HEK293 (cell line): ENCODE measurements at regions not wholly inside any gene's neighbourhood (a gene's known extent, or its start where the extent isn't known, plus 50 kb on each side); places are given as distances from the start of the nearest gene placed in this dataset.

ENCODE experiments used
- CTCF ChIA-PET: fragments of 350-600 bp; formaldehyde crosslinking; extraction: SDS; loops from one replicate; lab custom pipeline; 2021; ENCODE audit warnings: antibody characterized with exemption; lab: Yijun Ruan, JAX
- POLR2A ChIA-PET: fragments of 300-600 bp; formaldehyde crosslinking; extraction: SDS; loops from one replicate; lab custom pipeline; 2020; ENCODE audit warnings: antibody characterized with exemption, inconsistent platforms; lab: Yijun Ruan, JAX
- H3K27ac ChIP-seq: fragments of 200-500 bp; sonication (Bioruptor generic); 2 replicates; pipeline ENCODE4 v1.5.1; 2014; ENCODE audit warnings: low read depth, low read length, control low read depth, inconsistent platforms; ENCODE audit errors: extremely low read depth
- H3K36me3 ChIP-seq, 2 experiments: fragments of 200-500 bp in 1 of 2; sonication (Bioruptor generic) in 1 of 2; 1 replicate in 1 of 2; 2 replicates in 1 of 2; pipeline ENCODE4 v1.5.1; 2014 to 2017; ENCODE audit warnings: inconsistent platforms in 2 of 2, low read length in 2 of 2; ENCODE audit not compliant: control insufficient read depth in 2 of 2, insufficient read depth in 1 of 2
- H3K4me1 ChIP-seq: fragments of 200-500 bp; sonication (Bioruptor generic); 2 replicates; pipeline ENCODE4 v1.5.1; 2014; ENCODE audit warnings: mild to moderate bottlenecking, low read length, inconsistent platforms; ENCODE audit not compliant: control insufficient read depth, insufficient read depth
- H3K4me3 ChIP-seq: 2 replicates; pipeline ENCODE4 v1.5.1; 2011; ENCODE audit warnings: low read depth, mild to moderate bottlenecking, control low read depth, low read length, moderate library complexity
- H3K9me3 ChIP-seq: fragments of 200-500 bp; sonication (Bioruptor generic); 2 replicates; pipeline ENCODE4 v1.5.1; 2014; ENCODE audit warnings: low read depth, low read length, inconsistent platforms; ENCODE audit not compliant: control insufficient read depth, insufficient read depth
- BCL11A ChIP-seq: fragments of 450-650 bp; formaldehyde crosslinking; IDR thresholded peaks from 2 replicates; pipeline ENCODE4 v1.5.1; 2016; ENCODE audit warnings: low read depth, missing biosample characterization, missing genetic modification characterization
- INSM2 ChIP-seq: fragments of 450-650 bp; formaldehyde crosslinking; IDR thresholded peaks from 2 replicates; pipeline ENCODE4 v1.5.1; 2016; ENCODE audit warnings: missing biosample characterization, missing genetic modification characterization
- KLF17 ChIP-seq: fragments of 450-650 bp; formaldehyde crosslinking; IDR thresholded peaks from 2 replicates; pipeline ENCODE4 v1.5.1; 2016; ENCODE audit warnings: missing biosample characterization, missing genetic modification characterization
- KLF7 ChIP-seq: fragments of 450-650 bp; formaldehyde crosslinking; IDR thresholded peaks from 2 replicates; pipeline ENCODE4 v1.5.1; 2016; ENCODE audit warnings: missing biosample characterization, missing genetic modification characterization, borderline replicate concordance
- REST ChIP-seq: fragments of 450-650 bp; formaldehyde crosslinking; IDR thresholded peaks from 2 replicates; pipeline ENCODE4 v1.5.1; 2016; ENCODE audit warnings: missing biosample characterization, missing genetic modification characterization
- SP3 ChIP-seq: fragments of 450-650 bp; formaldehyde crosslinking; IDR thresholded peaks from 2 replicates; pipeline ENCODE4 v1.5.1; 2016; ENCODE audit warnings: missing biosample characterization, missing genetic modification characterization
- ZBTB48 ChIP-seq: fragments of 450-650 bp; formaldehyde crosslinking; IDR thresholded peaks from 2 replicates; pipeline ENCODE4 v1.5.1; 2016; ENCODE audit warnings: missing biosample characterization, missing genetic modification characterization
- ZFP41 ChIP-seq: fragments of 450-650 bp; formaldehyde crosslinking; IDR thresholded peaks from 2 replicates; pipeline ENCODE4 v1.5.1; 2016; ENCODE audit warnings: missing biosample characterization, missing genetic modification characterization, borderline replicate concordance
- ZNF138 ChIP-seq: fragments of 450-650 bp; formaldehyde crosslinking; IDR thresholded peaks from 2 replicates; pipeline ENCODE4 v1.5.1; 2016; ENCODE audit warnings: missing biosample characterization, missing genetic modification characterization, borderline replicate concordance
- ZNF174 ChIP-seq: fragments of 450-650 bp; formaldehyde crosslinking; IDR thresholded peaks from 2 replicates; pipeline ENCODE4 v1.5.0; 2017; ENCODE audit warnings: missing biosample characterization, mild to moderate bottlenecking, missing genetic modification characterization
- ZNF266 ChIP-seq: fragments of 450-650 bp; formaldehyde crosslinking; IDR thresholded peaks from 2 replicates; pipeline ENCODE4 v1.5.1; 2016; ENCODE audit warnings: missing biosample characterization, missing genetic modification characterization, low read depth
- ZNF335 ChIP-seq: fragments of 450-650 bp; formaldehyde crosslinking; conservative IDR thresholded peaks from 2 replicates; pipeline ENCODE4 v1.5.1; 2016; ENCODE audit warnings: missing biosample characterization, missing genetic modification characterization
- ZNF391 ChIP-seq: fragments of 450-650 bp; formaldehyde crosslinking; IDR thresholded peaks from 2 replicates; pipeline ENCODE4 v1.5.1; 2016; ENCODE audit warnings: low read depth, missing biosample characterization, missing genetic modification characterization, borderline replicate concordance
- ZNF404 ChIP-seq: fragments of 450-650 bp; formaldehyde crosslinking; IDR thresholded peaks from 2 replicates; pipeline ENCODE4 v1.5.1; 2017; ENCODE audit warnings: missing biosample characterization, missing genetic modification characterization
- ZNF433 ChIP-seq: fragments of 450-650 bp; formaldehyde crosslinking; IDR thresholded peaks from 2 replicates; pipeline ENCODE4 v1.5.1; 2016; ENCODE audit warnings: missing biosample characterization, missing genetic modification characterization, low read depth
- ZNF548 ChIP-seq: fragments of 450-650 bp; formaldehyde crosslinking; IDR thresholded peaks from 2 replicates; pipeline ENCODE4 v1.5.1; 2016; ENCODE audit warnings: missing biosample characterization, missing genetic modification characterization
- ZNF645 ChIP-seq: fragments of 450-650 bp; formaldehyde crosslinking; IDR thresholded peaks from 2 replicates; pipeline ENCODE4; 2016; ENCODE audit warnings: missing biosample characterization, missing genetic modification characterization
- ZNF692 ChIP-seq: fragments of 450-650 bp; formaldehyde crosslinking; IDR thresholded peaks from 2 replicates; pipeline ENCODE4 v1.5.1; 2016; ENCODE audit warnings: missing biosample characterization, missing genetic modification characterization
- ZNF776 ChIP-seq: fragments of 450-650 bp; formaldehyde crosslinking; IDR thresholded peaks from 2 replicates; pipeline ENCODE4 v1.5.0; 2017; ENCODE audit warnings: missing biosample characterization, missing genetic modification characterization, borderline replicate concordance

- H3K36me3 ChIP-seq, result no peaks in the 10 kb centered on the region
- ChIA-PET CTCF (interaction anchor here (0.6 to 2.3 kb wide), 3 partner anchors 19 to 82 kb away, joined by 4 to 9 read pairs (median 4); no protein-coding TSS in a partner anchor), POLR2A (no interaction called here)
- H3K4me1 ChIP-seq, result no peaks in the 10 kb centered on the region
- H3K4me3 ChIP-seq, result no peak overlapping the region
- TF ChIP-seq ZNF645 (tag by site-specific recombination) (no peak), REST (tag by site-specific recombination) (no peak), ZNF433 (tag by site-specific recombination) (no peak), KLF7 (tag by site-specific recombination) (no peak), BCL11A (tag by site-specific recombination) (no peak), ZNF391 (tag by site-specific recombination) (no peak), ZNF548 (tag by site-specific recombination) (no peak), SP3 (tag by site-specific recombination) (no peak), ZBTB48 (tag by site-specific recombination) (no peak), ZNF335 (tag by site-specific recombination) (no peak), INSM2 (tag by site-specific recombination) (no peak), ZNF692 (tag by site-specific recombination) (no peak), ZNF174 (tag by site-specific recombination) (no peak), ZNF776 (tag by site-specific recombination) (no peak), ZFP41 (tag by site-specific recombination) (no peak), ZNF266 (tag by site-specific recombination) (no peak), ZNF404 (tag by site-specific recombination) (no peak), KLF17 (tag by site-specific recombination) (no peak), ZNF138 (tag by site-specific recombination) (no peak)
- no peaks in the 10 kb centered on the region for H3K9me3 ChIP-seq
- H3K27ac ChIP-seq, result no peak overlapping the region
These were observed 267.6 kb upstream of the OR4E1 start for GRCh38 chr14:21940887-21941856.
